ENCODE measurements at regions not wholly inside any gene's neighbourhood (a gene's known extent, or its start where the extent isn't known, plus 50 kb on each side); places are given as distances from the start of the nearest gene placed in this dataset.

- no peaks in the 10 kb centered on the region for H3K27me3 ChIP-seq (ENCODE audit: control insufficient read depth, insufficient read depth, low read length)
- TF ChIP-seq CTCF (IDR thresholded peaks at IDR 0.05; ENCODE audit: insufficient read depth, low read length, poor library complexity, severe bottlenecking), result no peak
- H3K36me3 ChIP-seq (ENCODE audit: control insufficient read depth, insufficient read depth, low read length), result no peaks in the 10 kb centered on the region
- H3K4me3 ChIP-seq (ENCODE audit: low read depth, low read length), result no peak overlapping the region
- no peak for DNase-seq (ENCODE audit: low read depth)
These were observed 281.1 kb upstream of the CXADR start for GRCh38 chr21:17231771-17232170.

- TF ChIP-seq CTCF (IDR thresholded peaks at IDR 0.05; ENCODE audit: insufficient read depth, low read length, poor library complexity, severe bottlenecking), result no peak
- no peaks in the 10 kb centered on the region for H3K36me3 ChIP-seq (ENCODE audit: control insufficient read depth, insufficient read depth, low read length)
- no peak for DNase-seq (ENCODE audit: low read depth)
- H3K27me3 ChIP-seq (ENCODE audit: control insufficient read depth, insufficient read depth, low read length), result no peaks in the 10 kb centered on the region
- no peak overlapping the region for H3K4me3 ChIP-seq (ENCODE audit: low read depth, low read length)
These were observed 274.4 kb upstream of the CXADR start for GRCh38 chr21:17238468-17238867.

GRCh38 chr21:17250778-17251241, 262.0 kb upstream of the CXADR start:
- H3K27me3 ChIP-seq (ENCODE audit: control insufficient read depth, insufficient read depth, low read length), result no peaks in the 10 kb centered on the region
- no peaks in the 10 kb centered on the region for H3K36me3 ChIP-seq (ENCODE audit: control insufficient read depth, insufficient read depth, low read length)
- no peak for TF ChIP-seq CTCF (IDR thresholded peaks at IDR 0.05; ENCODE audit: insufficient read depth, low read length, poor library complexity, severe bottlenecking)
- DNase-seq (ENCODE audit: low read depth), result no peak
- H3K4me3 ChIP-seq (ENCODE audit: low read depth, low read length), result no peak overlapping the region

- TF ChIP-seq CTCF (IDR thresholded peaks at IDR 0.05; ENCODE audit: insufficient read depth, low read length, poor library complexity, severe bottlenecking), result no peak
- H3K36me3 ChIP-seq (ENCODE audit: control insufficient read depth, insufficient read depth, low read length), result no peaks in the 10 kb centered on the region
- no peak for DNase-seq (ENCODE audit: low read depth)
- H3K4me3 ChIP-seq (ENCODE audit: low read depth, low read length), result no peak overlapping the region
- no peaks in the 10 kb centered on the region for H3K27me3 ChIP-seq (ENCODE audit: control insufficient read depth, insufficient read depth, low read length)
These were observed 255.1 kb upstream of the CXADR start for GRCh38 chr21:17257784-17258183.

GRCh38 chr21:17264182-17264581, 248.7 kb upstream of the CXADR start:
- DNase-seq (ENCODE audit: low read depth), result no peak
- Histone ChIP-seq H3K27me3 (ENCODE audit: control insufficient read depth, insufficient read depth, low read length) (no peaks in the 10 kb centered on the region), H3K36me3 (ENCODE audit: control insufficient read depth, insufficient read depth, low read length) (no peaks in the 10 kb centered on the region), H3K4me3 (ENCODE audit: low read depth, low read length) (no peak overlapping the region)
- TF ChIP-seq CTCF (IDR thresholded peaks at IDR 0.05; ENCODE audit: insufficient read depth, low read length, poor library complexity, severe bottlenecking), result no peak

GRCh38 chr21:17269760-17270159, 243.1 kb upstream of the CXADR start:
- no peak for DNase-seq (ENCODE audit: low read depth)
- Histone ChIP-seq H3K27me3 (ENCODE audit: control insufficient read depth, insufficient read depth, low read length) (no peaks in the 10 kb centered on the region), H3K36me3 (ENCODE audit: control insufficient read depth, insufficient read depth, low read length) (no peaks in the 10 kb centered on the region), H3K4me3 (ENCODE audit: low read depth, low read length) (no peak overlapping the region)
- no peak for TF ChIP-seq CTCF (IDR thresholded peaks at IDR 0.05; ENCODE audit: insufficient read depth, low read length, poor library complexity, severe bottlenecking)
